DOHH2 (cell line): ENCODE measurements at regions not wholly inside any gene's neighbourhood (a gene's known extent, or its start where the extent isn't known, plus 50 kb on each side); places are given as distances from the start of the nearest gene placed in this dataset.

Experiments used
- H3F3A ChIP-seq: fragments of 200-600 bp; sonication (generic), shearing (Covaris generic); 2 replicates; pipeline ENCODE4 v1.6.0; 2016; ENCODE audit warnings: antibody characterized with exemption, mild to moderate bottlenecking; ENCODE audit not compliant: control insufficient read depth, insufficient read depth
- H3K27ac ChIP-seq: fragments of 200-600 bp; sonication (generic); 2 replicates; pipeline ENCODE4 v1.5.1; 2014; ENCODE audit warnings: low read depth, mild to moderate bottlenecking, low read length, moderate library complexity
- H3K27me3 ChIP-seq: fragments of 200-600 bp; sonication (generic); 2 replicates; pipeline ENCODE4 v1.6.1; 2014; ENCODE audit warnings: mild to moderate bottlenecking, low read length, mixed read lengths; ENCODE audit not compliant: control insufficient read depth
- H3K36me3 ChIP-seq: fragments of 200-600 bp; sonication (generic); 2 replicates; pipeline ENCODE4 v1.6.1; 2014; ENCODE audit warnings: mild to moderate bottlenecking, low read length, moderate library complexity, mixed read lengths; ENCODE audit not compliant: control insufficient read depth
- H3K4me1 ChIP-seq: fragments of 200-600 bp; sonication (generic); 2 replicates; pipeline ENCODE4 v1.6.1; 2014; ENCODE audit warnings: mild to moderate bottlenecking, low read length, mixed read lengths; ENCODE audit not compliant: control insufficient read depth
- H3K4me2 ChIP-seq: fragments of 200-600 bp; sonication (generic); 2 replicates; pipeline ENCODE4 v1.6.0; 2014; ENCODE audit warnings: mild to moderate bottlenecking, low read length, moderate library complexity
- H3K4me3 ChIP-seq: fragments of 200-600 bp; sonication (generic); 2 replicates; pipeline ENCODE4 v1.5.1; 2014; ENCODE audit warnings: mild to moderate bottlenecking, low read length, mixed read lengths
- H3K79me2 ChIP-seq: fragments of 200-600 bp; sonication (generic); 2 replicates; pipeline ENCODE4 v1.6.1; 2014; ENCODE audit warnings: mild to moderate bottlenecking, low read length, mixed read lengths; ENCODE audit not compliant: control insufficient read depth
- H3K9me2 ChIP-seq: fragments of 200-600 bp; sonication (generic); replicated peaks from 2 replicates; pipeline ENCODE4 v1.6.1; 2014; ENCODE audit warnings: mild to moderate bottlenecking, low read length, mixed read lengths; ENCODE audit not compliant: control insufficient read depth
- H3K9me3 ChIP-seq: fragments of 200-600 bp; sonication (generic); 2 replicates; pipeline ENCODE4 v1.6.1; 2014; ENCODE audit warnings: antibody characterized with exemption, low read length, mixed read lengths; ENCODE audit not compliant: control insufficient read depth, insufficient read depth
- H4K20me1 ChIP-seq: fragments of 200-600 bp; sonication (generic); 2 replicates; pipeline ENCODE4 v1.6.0; 2014; ENCODE audit warnings: low read depth, mild to moderate bottlenecking, antibody characterized with exemption, low read length, moderate library complexity; ENCODE audit not compliant: control insufficient read depth, insufficient read depth
- EZH2phosphoT487 ChIP-seq: fragments of 200-600 bp; sonication (generic); IDR thresholded peaks from 2 replicates; pipeline ENCODE4 v1.6.1; 2017; ENCODE audit warnings: borderline replicate concordance, mild to moderate bottlenecking, antibody characterized with exemption, low read length, moderate library complexity, mixed read lengths
- TF ChIP-seq, protein P1 (sequence below): fragments of 200-600 bp; sonication (generic); IDR thresholded peaks from one replicate; pipeline ENCODE4 v1.5.1; 2014; ENCODE audit warnings: antibody characterized with exemption, mild to moderate bottlenecking, low read depth, low read length; ENCODE audit not compliant: poor library complexity, severe bottlenecking

- Histone ChIP-seq H3K27ac (no peak overlapping the region), H3K4me1 (no peaks in the 10 kb centered on the region), H3K9me3 (no peaks in the 10 kb centered on the region), H3K79me2 (no peaks in the 10 kb centered on the region), H4K20me1 (no peaks in the 10 kb centered on the region), H3K4me3 (no peak overlapping the region), H3K9me2 (no peaks in the 10 kb centered on the region), H3K27me3 (no peaks in the 10 kb centered on the region), H3K4me2 (no peak overlapping the region), H3K36me3 (no peaks in the 10 kb centered on the region), H3F3A (no peaks in the 10 kb centered on the region)
- TF ChIP-seq, protein P1, sequence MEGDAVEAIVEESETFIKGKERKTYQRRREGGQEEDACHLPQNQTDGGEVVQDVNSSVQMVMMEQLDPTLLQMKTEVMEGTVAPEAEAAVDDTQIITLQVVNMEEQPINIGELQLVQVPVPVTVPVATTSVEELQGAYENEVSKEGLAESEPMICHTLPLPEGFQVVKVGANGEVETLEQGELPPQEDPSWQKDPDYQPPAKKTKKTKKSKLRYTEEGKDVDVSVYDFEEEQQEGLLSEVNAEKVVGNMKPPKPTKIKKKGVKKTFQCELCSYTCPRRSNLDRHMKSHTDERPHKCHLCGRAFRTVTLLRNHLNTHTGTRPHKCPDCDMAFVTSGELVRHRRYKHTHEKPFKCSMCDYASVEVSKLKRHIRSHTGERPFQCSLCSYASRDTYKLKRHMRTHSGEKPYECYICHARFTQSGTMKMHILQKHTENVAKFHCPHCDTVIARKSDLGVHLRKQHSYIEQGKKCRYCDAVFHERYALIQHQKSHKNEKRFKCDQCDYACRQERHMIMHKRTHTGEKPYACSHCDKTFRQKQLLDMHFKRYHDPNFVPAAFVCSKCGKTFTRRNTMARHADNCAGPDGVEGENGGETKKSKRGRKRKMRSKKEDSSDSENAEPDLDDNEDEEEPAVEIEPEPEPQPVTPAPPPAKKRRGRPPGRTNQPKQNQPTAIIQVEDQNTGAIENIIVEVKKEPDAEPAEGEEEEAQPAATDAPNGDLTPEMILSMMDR: no peak
- TF ChIP-seq EZH2phosphoT487: no peak
Observed at GRCh38 chr5:39534690-39535089, 109.9 kb upstream of the DAB2 start.

- H3K36me3 ChIP-seq: no peaks in the 10 kb centered on the region
Observed at GRCh38 chr5:39533749-39534148, 109.0 kb upstream of the DAB2 start.

GRCh38 chr5:39532511-39532910 is 107.7 kb upstream of the DAB2 start:
- H3F3A ChIP-seq: no peaks in the 10 kb centered on the region
- no peaks in the 10 kb centered on the region for H3K9me3 ChIP-seq
- no peaks in the 10 kb centered on the region for H3K27me3 ChIP-seq
- no peak overlapping the region for H3K27ac ChIP-seq
- no peaks in the 10 kb centered on the region for H4K20me1 ChIP-seq
- no peaks in the 10 kb centered on the region for H3K9me2 ChIP-seq
- H3K79me2 ChIP-seq: no peaks in the 10 kb centered on the region
- H3K4me2 ChIP-seq: no peak overlapping the region
- no peaks in the 10 kb centered on the region for H3K36me3 ChIP-seq
- no peak overlapping the region for H3K4me3 ChIP-seq
- no peak for TF ChIP-seq EZH2phosphoT487
- TF ChIP-seq, protein P1: no peak
- no peaks in the 10 kb centered on the region for H3K4me1 ChIP-seq

More at GRCh38 chr5:39533749-39534148, 109.0 kb upstream of the DAB2 start:
- Histone ChIP-seq H4K20me1 (no peaks in the 10 kb centered on the region), H3K9me2 (no peaks in the 10 kb centered on the region), H3K4me1 (no peaks in the 10 kb centered on the region), H3K27me3 (no peaks in the 10 kb centered on the region), H3K4me2 (no peak overlapping the region), H3K9me3 (no peaks in the 10 kb centered on the region), H3K79me2 (no peaks in the 10 kb centered on the region), H3K27ac (no peak overlapping the region), H3K4me3 (no peak overlapping the region), H3F3A (no peaks in the 10 kb centered on the region)
- TF ChIP-seq EZH2phosphoT487: no peak
- TF ChIP-seq, protein P1: no peak

DNA sequence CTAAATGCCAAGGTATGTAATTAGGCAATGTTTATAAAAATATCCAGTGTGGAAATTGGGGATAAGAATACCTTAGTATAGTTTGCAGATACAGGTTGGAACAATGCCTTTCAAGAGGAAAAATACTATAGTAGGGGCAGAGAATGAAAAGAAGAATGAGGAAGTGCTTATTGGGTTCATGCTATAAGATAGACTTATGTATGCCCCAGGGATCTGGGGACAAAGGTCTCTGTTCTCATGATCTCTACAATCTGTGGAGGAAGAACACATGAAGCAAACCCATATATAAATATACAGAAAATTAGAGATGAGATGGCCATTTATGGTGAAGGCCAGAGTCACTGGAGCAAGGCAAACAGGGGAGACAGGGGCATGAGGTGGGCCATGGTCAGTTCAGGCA is 106.5 kb upstream of the DAB2 start:
- Histone ChIP-seq H3K4me2 (no peak overlapping the region), H3K79me2 (no peaks in the 10 kb centered on the region)
- TF ChIP-seq, protein P1: no peak

More for the DNA sequence above, 106.5 kb upstream of the DAB2 start:
- H3K4me3 ChIP-seq: no peak overlapping the region
- H3F3A ChIP-seq: no peaks in the 10 kb centered on the region
- H3K27me3 ChIP-seq: no peaks in the 10 kb centered on the region
- H3K36me3 ChIP-seq: no peaks in the 10 kb centered on the region
- no peaks in the 10 kb centered on the region for H3K9me3 ChIP-seq
- H3K9me2 ChIP-seq: no peaks in the 10 kb centered on the region
- no peaks in the 10 kb centered on the region for H4K20me1 ChIP-seq
- no peaks in the 10 kb centered on the region for H3K4me1 ChIP-seq
- no peak overlapping the region for H3K27ac ChIP-seq
